ENCODE measurements at regions not wholly inside any gene's neighbourhood (a gene's known extent, or its start where the extent isn't known, plus 50 kb on each side); places are given as distances from the start of the nearest gene placed in this dataset.

GRCh38 chr10:4527281-4527970, 298.6 kb upstream of the AKR1E2 start:
- Histone ChIP-seq H3F3A (ENCODE audit: insufficient read depth) (no peaks in the 10 kb centered on the region), H3K9me2 (replicated peaks; ENCODE audit: insufficient read depth, low read length) (no peaks in the 10 kb centered on the region), H3K36me3 (ENCODE audit: low read length) (no peaks in the 10 kb centered on the region), H3K27ac (ENCODE audit: low read depth, low read length) (no peak overlapping the region), H3K4me2 (ENCODE audit: low read depth, low read length, poor library complexity, severe bottlenecking) (no peak overlapping the region), H3K4me3 (ENCODE audit: insufficient read depth, low read length, poor library complexity, severe bottlenecking) (no peak overlapping the region), H2AFZ (ENCODE audit: low read depth, low read length, severe bottlenecking) (no peak overlapping the region), H3K9ac (ENCODE audit: low read length) (no peak overlapping the region), H3K9me3 (ENCODE audit: insufficient read depth, low read length) (no peaks in the 10 kb centered on the region), H3K27me3 (ENCODE audit: low read length) (no peaks in the 10 kb centered on the region), H4K20me1 (ENCODE audit: low read depth, low read length) (no peaks in the 10 kb centered on the region), H3K79me2 (ENCODE audit: insufficient read depth, low read length) (no peaks in the 10 kb centered on the region)
- TF ChIP-seq EZH2phosphoT487 (conservative IDR thresholded peaks at IDR 0.05; ENCODE audit: low read length) (no peak), CTCF (IDR thresholded peaks at IDR 0.05; ENCODE audit: insufficient read depth, low read length, poor library complexity, severe bottlenecking) (no peak)

DNA sequence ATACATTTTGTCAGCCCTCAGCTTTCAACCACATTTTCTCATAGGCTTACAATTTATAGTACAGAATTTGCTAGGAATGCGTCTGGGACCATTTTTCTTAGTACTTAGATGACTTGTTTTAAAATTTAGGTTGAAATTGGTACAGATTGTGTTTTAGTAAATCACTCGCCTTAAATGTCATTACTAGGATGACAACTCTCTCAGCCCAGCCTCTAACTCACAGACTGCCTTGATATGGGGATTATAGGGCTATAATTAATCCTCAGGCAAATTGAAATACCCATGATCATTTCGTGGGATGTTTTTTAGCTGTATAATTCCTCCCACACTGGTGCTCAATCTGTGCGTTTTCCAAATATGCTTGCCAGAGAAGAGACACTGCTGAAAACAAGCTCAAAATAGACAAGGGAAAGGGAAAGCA, 299.7 kb upstream of the AKR1E2 start:
- H3K9me2 ChIP-seq (replicated peaks; ENCODE audit: insufficient read depth, low read length) = no peaks in the 10 kb centered on the region
- TF ChIP-seq CTCF (IDR thresholded peaks at IDR 0.05; ENCODE audit: insufficient read depth, low read length, poor library complexity, severe bottlenecking) (no peak), EZH2phosphoT487 (conservative IDR thresholded peaks at IDR 0.05; ENCODE audit: low read length) (no peak)

DNA sequence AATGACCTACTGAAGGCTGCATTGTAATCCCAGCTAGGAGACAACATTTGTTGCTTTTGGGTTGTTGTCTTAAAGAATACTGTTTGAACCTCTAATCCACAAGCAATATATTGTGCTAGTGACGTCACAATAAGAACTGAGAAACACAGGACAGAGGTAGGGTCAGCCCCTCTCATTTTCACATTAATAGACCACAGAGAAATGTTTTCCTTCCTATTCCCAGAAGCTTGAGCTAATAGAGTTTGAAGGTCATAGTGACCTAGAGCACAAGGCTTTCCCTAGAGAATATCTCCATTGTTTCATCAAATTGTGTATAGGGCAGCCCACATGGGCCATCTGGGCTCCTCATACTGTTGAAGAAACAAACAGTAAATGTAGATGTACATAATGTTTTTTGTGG, 300.9 kb upstream of the AKR1E2 start:
- Histone ChIP-seq H3K79me2 (ENCODE audit: insufficient read depth, low read length) (no peaks in the 10 kb centered on the region), H4K20me1 (ENCODE audit: low read depth, low read length) (no peaks in the 10 kb centered on the region), H3K27ac (ENCODE audit: low read depth, low read length) (no peak overlapping the region), H3K27me3 (ENCODE audit: low read length) (no peaks in the 10 kb centered on the region), H3K9me2 (replicated peaks; ENCODE audit: insufficient read depth, low read length) (no peaks in the 10 kb centered on the region), H3F3A (ENCODE audit: insufficient read depth) (no peaks in the 10 kb centered on the region), H3K9me3 (ENCODE audit: insufficient read depth, low read length) (no peaks in the 10 kb centered on the region), H3K4me2 (ENCODE audit: low read depth, low read length, poor library complexity, severe bottlenecking) (no peak overlapping the region), H3K9ac (ENCODE audit: low read length) (no peak overlapping the region), H2AFZ (ENCODE audit: low read depth, low read length, severe bottlenecking) (no peak overlapping the region), H3K36me3 (ENCODE audit: low read length) (no peaks in the 10 kb centered on the region), H3K4me3 (ENCODE audit: insufficient read depth, low read length, poor library complexity, severe bottlenecking) (no peak overlapping the region)
- TF ChIP-seq CTCF (IDR thresholded peaks at IDR 0.05; ENCODE audit: insufficient read depth, low read length, poor library complexity, severe bottlenecking) (no peak), EZH2phosphoT487 (conservative IDR thresholded peaks at IDR 0.05; ENCODE audit: low read length) (no peak)

More for the DNA sequence above, 299.7 kb upstream of the AKR1E2 start:
- H3K4me2 ChIP-seq (ENCODE audit: low read depth, low read length, poor library complexity, severe bottlenecking) = no peak overlapping the region
- no peak overlapping the region for H3K4me3 ChIP-seq (ENCODE audit: insufficient read depth, low read length, poor library complexity, severe bottlenecking)
- no peaks in the 10 kb centered on the region for H3K36me3 ChIP-seq (ENCODE audit: low read length)
- no peak overlapping the region for H3K27ac ChIP-seq (ENCODE audit: low read depth, low read length)
- H3F3A ChIP-seq (ENCODE audit: insufficient read depth) = no peaks in the 10 kb centered on the region
- no peak overlapping the region for H3K9ac ChIP-seq (ENCODE audit: low read length)
- no peak overlapping the region for H2AFZ ChIP-seq (ENCODE audit: low read depth, low read length, severe bottlenecking)
- no peaks in the 10 kb centered on the region for H4K20me1 ChIP-seq (ENCODE audit: low read depth, low read length)
- H3K27me3 ChIP-seq (ENCODE audit: low read length) = no peaks in the 10 kb centered on the region
- no peaks in the 10 kb centered on the region for H3K9me3 ChIP-seq (ENCODE audit: insufficient read depth, low read length)
- H3K79me2 ChIP-seq (ENCODE audit: insufficient read depth, low read length) = no peaks in the 10 kb centered on the region
